Esophagus muscularis mucosa (tissue), 3 donors: ENCODE measurements at regions not wholly inside any gene's neighbourhood (a gene's known extent, or its start where the extent isn't known, plus 50 kb on each side); places are given as distances from the start of the nearest gene placed in this dataset.

ENCODE experiments used
- EP300 ChIP-seq: sonication (generic); formaldehyde crosslinking; IDR thresholded peaks from one replicate; pipeline ENCODE4 v1.6.1; 2017; ENCODE audit warnings: antibody characterized with exemption
- TF ChIP-seq, protein P1 (sequence below), 3 experiments: fragments of 200-600 bp in 2 of 3; fragments of 450-650 bp in 1 of 3; sonication (generic) in 2 of 3; IDR thresholded peaks; one replicate each; pipeline ENCODE4 v1.5.1; 2017 to 2019; ENCODE audit warnings: antibody characterized with exemption in 3 of 3, mild to moderate bottlenecking in 2 of 3, moderate library complexity in 1 of 3

DNA sequence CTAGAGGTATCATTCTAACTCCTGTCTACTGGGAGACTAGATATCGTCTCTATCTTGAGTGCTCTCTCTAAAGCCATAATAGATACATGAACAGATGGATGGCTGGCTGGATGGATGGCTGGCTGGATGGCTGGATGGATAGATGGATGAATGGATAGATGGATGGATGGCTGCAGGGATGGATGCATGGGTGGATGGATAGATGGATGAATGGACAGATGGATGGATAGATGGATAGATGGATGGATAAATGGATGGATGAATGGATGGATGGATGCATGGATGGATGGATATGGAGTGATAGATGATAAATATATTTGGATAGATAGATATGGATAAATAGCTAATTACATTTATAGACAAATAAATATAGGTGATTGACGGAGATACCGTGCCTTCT is 191.2 kb upstream of the KLF6 start:
- TF ChIP-seq, protein P1, sequence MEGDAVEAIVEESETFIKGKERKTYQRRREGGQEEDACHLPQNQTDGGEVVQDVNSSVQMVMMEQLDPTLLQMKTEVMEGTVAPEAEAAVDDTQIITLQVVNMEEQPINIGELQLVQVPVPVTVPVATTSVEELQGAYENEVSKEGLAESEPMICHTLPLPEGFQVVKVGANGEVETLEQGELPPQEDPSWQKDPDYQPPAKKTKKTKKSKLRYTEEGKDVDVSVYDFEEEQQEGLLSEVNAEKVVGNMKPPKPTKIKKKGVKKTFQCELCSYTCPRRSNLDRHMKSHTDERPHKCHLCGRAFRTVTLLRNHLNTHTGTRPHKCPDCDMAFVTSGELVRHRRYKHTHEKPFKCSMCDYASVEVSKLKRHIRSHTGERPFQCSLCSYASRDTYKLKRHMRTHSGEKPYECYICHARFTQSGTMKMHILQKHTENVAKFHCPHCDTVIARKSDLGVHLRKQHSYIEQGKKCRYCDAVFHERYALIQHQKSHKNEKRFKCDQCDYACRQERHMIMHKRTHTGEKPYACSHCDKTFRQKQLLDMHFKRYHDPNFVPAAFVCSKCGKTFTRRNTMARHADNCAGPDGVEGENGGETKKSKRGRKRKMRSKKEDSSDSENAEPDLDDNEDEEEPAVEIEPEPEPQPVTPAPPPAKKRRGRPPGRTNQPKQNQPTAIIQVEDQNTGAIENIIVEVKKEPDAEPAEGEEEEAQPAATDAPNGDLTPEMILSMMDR (IDR thresholded peaks at IDR 0.05): no peak
- TF ChIP-seq EP300: no peak
